GM12878 (cell line): ENCODE measurements at regions not wholly inside any gene's neighbourhood (a gene's known extent, or its start where the extent isn't known, plus 50 kb on each side); places are given as distances from the start of the nearest gene placed in this dataset.

Experiments
- ATAC-seq: fragments of 200-7000 bp; cut with Tn5 transposase; 3 replicates; pipeline ENCODE4 v1.9.1; 2020; ENCODE audit warnings: mild to moderate bottlenecking, moderate library complexity
- BruUV-seq: library from RNA; stranded (reverse); fragments of 400-500 nt; replicated peaks from 2 replicates; lab custom pipeline; 2021; lab: Mats Ljungman, UMichigan
- CTCF ChIA-PET: fragments of 300-600 bp; sonication (Branson Sonifier 250); formaldehyde crosslinking; extraction: SDS; loops from one replicate; lab custom pipeline; 2021; ENCODE audit warnings: inconsistent platforms; lab: Yijun Ruan, JAX
- POLR2A ChIA-PET: fragments of 350-600 bp; formaldehyde crosslinking; extraction: SDS; loops from one replicate; lab custom pipeline; 2021; ENCODE audit warnings: inconsistent platforms; lab: Charles Lee
- RAD21 ChIA-PET: fragments of 300-600 bp; sonication (Branson Sonifier 250); formaldehyde crosslinking; loops from one replicate; lab custom pipeline; 2023; ENCODE audit warnings: antibody characterized with exemption; ENCODE audit not compliant: unreplicated experiment; lab: Charles Lee
- SMC1A ChIA-PET: fragments of 300-600 bp; sonication (Branson Sonifier 250); formaldehyde crosslinking; loops from one replicate; lab custom pipeline; 2023; ENCODE audit not compliant: unreplicated experiment, uncharacterized antibody; lab: Charles Lee
- DNase-seq: peaks from one replicate; pipeline ENCODE4 v3.0.0-alpha.2; 2011; ENCODE audit warnings: low read depth, low spot score
- FAIRE-seq: peaks from 3 replicates; lab custom pipeline; 2011; peaks lifted over from hg19 to GRCh38; lab: Jason Lieb, UNC
- H2AFZ ChIP-seq: 2 replicates; pipeline ENCODE4 v1.6.0; 2011; ENCODE audit warnings: low read depth, low read length, control low read depth; ENCODE audit not compliant: control insufficient read depth
- H3K27ac ChIP-seq: 2 replicates; pipeline ENCODE4 v1.5.1; 2011; ENCODE audit warnings: control low read depth; ENCODE audit not compliant: control insufficient read depth, insufficient read depth
- H3K27me3 ChIP-seq, 2 experiments: replicated peaks in 1 of 2; 2 replicates each; pipeline versions ENCODE4 v1.6.0 to v1.6.1; 2011; ENCODE audit warnings: low read length in 1 of 2; ENCODE audit not compliant: control insufficient read depth in 2 of 2, insufficient read depth in 2 of 2
- H3K36me3 ChIP-seq, 2 experiments: 2 replicates each; pipeline ENCODE4 v1.5.1; 2011; ENCODE audit warnings: low read length in 1 of 2; ENCODE audit not compliant: control insufficient read depth in 2 of 2, insufficient read depth in 2 of 2
- H3K4me1 ChIP-seq: 2 replicates; pipeline ENCODE4 v1.6.1; 2011; ENCODE audit warnings: mild to moderate bottlenecking, low read length, moderate library complexity, mixed read lengths; ENCODE audit not compliant: control insufficient read depth, insufficient read depth
- H3K4me2 ChIP-seq: 2 replicates; pipeline ENCODE4 v1.6.0; 2011; ENCODE audit warnings: control low read depth; ENCODE audit not compliant: control insufficient read depth, insufficient read depth
- H3K4me3 ChIP-seq: fragments of 200-600 bp; sonication (generic); 2 replicates; pipeline ENCODE4 v1.5.1; 2016
- H3K79me2 ChIP-seq: 2 replicates; pipeline ENCODE4 v1.6.0; 2011; ENCODE audit warnings: low read length; ENCODE audit not compliant: control insufficient read depth, insufficient read depth
- H3K9ac ChIP-seq: 2 replicates; pipeline ENCODE4 v1.8.0; 2011; ENCODE audit warnings: low read length, control low read depth, mixed read lengths; ENCODE audit not compliant: control insufficient read depth, insufficient read depth
- H3K9me3 ChIP-seq: replicated peaks from 3 replicates; pipeline ENCODE4 v1.5.1; 2011; ENCODE audit warnings: mild to moderate bottlenecking, low read length; ENCODE audit not compliant: control insufficient read depth, insufficient read depth
- H4K20me1 ChIP-seq: 2 replicates; pipeline ENCODE4 v1.6.0; 2011; ENCODE audit not compliant: control insufficient read depth, insufficient read depth
- CEBPB ChIP-seq, 2 experiments: fragments of 150-350 bp in 1 of 2; IDR thresholded peaks; 2 replicates each; pipeline ENCODE4 v1.6.1; 2012 to 2014; ENCODE audit warnings: low read depth in 2 of 2, low read length in 2 of 2, borderline replicate concordance in 1 of 2, inconsistent platforms in 1 of 2
- FOS ChIP-seq: IDR thresholded peaks from 3 replicates; pipeline ENCODE4 v1.6.1; 2011; ENCODE audit warnings: borderline replicate concordance; ENCODE audit not compliant: insufficient read length; ENCODE audit errors: extremely low read depth
- KDM1A ChIP-seq: fragments of 200-600 bp; sonication (generic); IDR thresholded peaks from 2 replicates; pipeline ENCODE4 v1.6.1; 2016; ENCODE audit warnings: borderline replicate concordance
- MEF2B ChIP-seq: fragments of 450-650 bp; IDR thresholded peaks from 2 replicates; pipeline ENCODE4 v1.6.1; 2018; ENCODE audit warnings: mild to moderate bottlenecking, moderate library complexity; ENCODE audit not compliant: partially characterized antibody, poor library complexity, severe bottlenecking
- NR2C2 ChIP-seq: IDR thresholded peaks from 2 replicates; pipeline ENCODE4 v1.6.1; 2011; ENCODE audit warnings: borderline replicate concordance, low read depth; ENCODE audit not compliant: control insufficient read depth, insufficient read length
- STAT1 ChIP-seq: fragments of 450-650 bp; conservative IDR thresholded peaks from 2 replicates; pipeline ENCODE4 v1.6.1; 2014; ENCODE audit warnings: antibody characterized with exemption, mild to moderate bottlenecking
- TAF1 ChIP-seq: IDR thresholded peaks from 2 replicates; pipeline ENCODE4 v1.6.1; 2011; ENCODE audit warnings: mild to moderate bottlenecking, low read depth, low read length, borderline replicate concordance
- TARDBP ChIP-seq: IDR thresholded peaks from 2 replicates; pipeline ENCODE4 v1.6.1; 2016; ENCODE audit warnings: borderline replicate concordance
- ZNF217 ChIP-seq: fragments of 450-650 bp; IDR thresholded peaks from 2 replicates; pipeline ENCODE4 v1.6.1; 2017; ENCODE audit warnings: antibody characterized with exemption, mild to moderate bottlenecking
- WGBS: methylation state at CpG from one replicate; pipeline ENCODE4 v1.1.6; 2016; ENCODE audit warnings: low lambda C conversion rate; ENCODE audit not compliant: insufficient replicate concordance, insufficient coverage; ENCODE audit errors: missing lambda C conversion rate; 5-methylcytosine and 5-hydroxymethylcytosine counted together
- in situ Hi-C: fragments of 300-500 bp; cut with MboI; formaldehyde crosslinking; loops from 9 replicates; pipeline ENCODE4 v1.14.3; 2018; ENCODE audit warnings: mixed read lengths
- intact Hi-C: fragments of 100-400 bp; cut with micrococcal nuclease; formaldehyde crosslinking; loops from one replicate; pipeline ENCODE4 v1.14.2; 2022; ENCODE audit not compliant: unreplicated experiment
- TF ChIP-seq, protein P1 (sequence below), 3 experiments: IDR thresholded peaks in 2 of 3; conservative IDR thresholded peaks in 1 of 3; 2 replicates each; pipeline ENCODE4 v1.5.1; 2011; ENCODE audit warnings: low read depth in 3 of 3, low read length in 3 of 3, mild to moderate bottlenecking in 3 of 3, control low read depth in 2 of 3, moderate library complexity in 2 of 3, inconsistent platforms in 1 of 3, mixed read lengths in 1 of 3; ENCODE audit not compliant: control insufficient read depth in 2 of 3, insufficient read depth in 1 of 3; ENCODE audit errors: extremely low read depth in 1 of 3

GRCh38 chr15:79163395-79163794 is 72.8 kb upstream of the RASGRF1 start:
- intact Hi-C loops, result no loop called here
- in situ Hi-C loops, result no loop called here
- no peak overlapping the region for H2AFZ ChIP-seq

DNA sequence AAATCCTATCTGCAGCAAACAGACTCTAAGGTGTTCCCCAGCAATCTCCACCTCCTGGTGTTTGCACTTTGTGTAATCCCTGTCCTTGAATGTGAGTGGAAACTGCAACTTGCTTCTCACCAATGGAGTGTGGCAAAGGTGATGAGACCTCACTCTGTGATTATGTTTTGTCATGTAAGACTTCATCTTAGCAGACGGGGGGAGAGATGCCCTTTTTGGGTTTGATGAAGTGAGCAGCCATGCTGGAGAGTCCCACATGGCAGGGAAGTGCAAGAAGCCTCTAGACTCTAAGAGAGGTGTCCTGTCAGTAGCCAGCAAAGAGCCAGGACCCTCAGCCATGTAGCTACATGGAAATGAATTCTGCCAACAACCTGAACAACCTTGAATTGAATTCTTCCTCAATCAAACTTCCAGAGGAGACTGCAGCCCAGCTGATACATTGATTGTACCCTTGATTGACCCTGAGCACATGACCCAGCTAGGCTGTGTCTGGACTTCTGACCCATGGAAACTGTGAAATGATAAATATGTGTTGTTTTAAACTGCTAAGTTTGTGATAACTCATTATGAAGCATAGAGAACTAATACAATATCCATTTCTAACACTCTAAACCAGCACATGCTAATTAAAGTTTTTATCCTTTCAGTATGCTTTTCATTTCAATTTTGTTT is 71.4 kb upstream of the RASGRF1 start:
- H3K27me3 ChIP-seq, result no peaks in the 10 kb centered on the region
- TF ChIP-seq CEBPB (IDR thresholded peaks at IDR 0.05; ENCODE audit: borderline replicate concordance in 1 of 2, low read depth in 2 of 2, low read length in 2 of 2), result no peak
- no peak for TF ChIP-seq ZNF217
- TF ChIP-seq TARDBP, result no peak
- no peak for TF ChIP-seq STAT1
- TF ChIP-seq FOS, result no peak
- TF ChIP-seq MEF2B, result no peak
- H2AFZ ChIP-seq, result no peak overlapping the region
- no peak overlapping the region for H3K9ac ChIP-seq
- CTCF ChIA-PET, result no interaction called here
- no peak overlapping the region for H3K4me3 ChIP-seq
- no peaks in the 10 kb centered on the region for H4K20me1 ChIP-seq
- no peaks in the 10 kb centered on the region for H3K4me1 ChIP-seq
- POLR2A ChIA-PET, result no interaction called here
- ATAC-seq (no peak), FAIRE-seq (peak; percentile 18), DNase-seq (no peak)
- no peaks in the 10 kb centered on the region for H3K79me2 ChIP-seq
- SMC1A ChIA-PET, result no interaction called here
- WGBS, result 0% methylated on average over 1 of the region's 1 CpG
- RAD21 ChIA-PET, result no interaction called here
- BruUV-seq, result no TSS peak
- H3K27ac ChIP-seq, result no peak overlapping the region
- no peaks in the 10 kb centered on the region for H3K36me3 ChIP-seq
- no peaks in the 10 kb centered on the region; the same call in 2 of the 3 replicates for H3K9me3 ChIP-seq
- H3K4me2 ChIP-seq, result no peak overlapping the region
- intact Hi-C loops, result no loop called here
- in situ Hi-C loops, result no loop called here

More at GRCh38 chr15:79163395-79163794, 72.8 kb upstream of the RASGRF1 start:
- no peaks in the 10 kb centered on the region for H3K36me3 ChIP-seq
- no peaks in the 10 kb centered on the region for H3K79me2 ChIP-seq
- CTCF ChIA-PET, result interaction anchor here (1.0 kb wide), 1 partner anchor 21 kb away, joined by 7 read pairs; no protein-coding TSS in a partner anchor
- no TSS peak for BruUV-seq
- no peak overlapping the region for H3K4me3 ChIP-seq
- POLR2A ChIA-PET, result no interaction called here
- no peak for ATAC-seq
- H3K9me3 ChIP-seq, result no peaks in the 10 kb centered on the region; the same call in 2 of the 3 replicates
- DNase-seq, result no peak
- no peak for FAIRE-seq
- no peaks in the 10 kb centered on the region for H4K20me1 ChIP-seq
- no peaks in the 10 kb centered on the region for H3K4me1 ChIP-seq
- TF ChIP-seq KDM1A (no peak), NR2C2 (no peak), TAF1 (no peak)
- TF ChIP-seq, protein P1, sequence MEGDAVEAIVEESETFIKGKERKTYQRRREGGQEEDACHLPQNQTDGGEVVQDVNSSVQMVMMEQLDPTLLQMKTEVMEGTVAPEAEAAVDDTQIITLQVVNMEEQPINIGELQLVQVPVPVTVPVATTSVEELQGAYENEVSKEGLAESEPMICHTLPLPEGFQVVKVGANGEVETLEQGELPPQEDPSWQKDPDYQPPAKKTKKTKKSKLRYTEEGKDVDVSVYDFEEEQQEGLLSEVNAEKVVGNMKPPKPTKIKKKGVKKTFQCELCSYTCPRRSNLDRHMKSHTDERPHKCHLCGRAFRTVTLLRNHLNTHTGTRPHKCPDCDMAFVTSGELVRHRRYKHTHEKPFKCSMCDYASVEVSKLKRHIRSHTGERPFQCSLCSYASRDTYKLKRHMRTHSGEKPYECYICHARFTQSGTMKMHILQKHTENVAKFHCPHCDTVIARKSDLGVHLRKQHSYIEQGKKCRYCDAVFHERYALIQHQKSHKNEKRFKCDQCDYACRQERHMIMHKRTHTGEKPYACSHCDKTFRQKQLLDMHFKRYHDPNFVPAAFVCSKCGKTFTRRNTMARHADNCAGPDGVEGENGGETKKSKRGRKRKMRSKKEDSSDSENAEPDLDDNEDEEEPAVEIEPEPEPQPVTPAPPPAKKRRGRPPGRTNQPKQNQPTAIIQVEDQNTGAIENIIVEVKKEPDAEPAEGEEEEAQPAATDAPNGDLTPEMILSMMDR (IDR thresholded peaks at IDR 0.05 in 2 of 3, conservative IDR thresholded peaks at IDR 0.05 in 1 of 3; ENCODE audit: control insufficient read depth in 2 of 3, extremely low read depth in 1 of 3, insufficient read depth in 1 of 3, low read depth in 3 of 3, low read length in 3 of 3), result no peak
- H3K4me2 ChIP-seq, result no peak overlapping the region
- SMC1A ChIA-PET, result interaction anchor here (0.7 kb wide), 1 partner anchor 83 kb away, joined by 3 read pairs; no protein-coding TSS in a partner anchor
- H3K9ac ChIP-seq, result no peak overlapping the region
- RAD21 ChIA-PET, result no interaction called here
- no peak overlapping the region for H3K27ac ChIP-seq
- no peaks in the 10 kb centered on the region for H3K27me3 ChIP-seq
